ENCODE measurements at regions not wholly inside any gene's neighbourhood (a gene's known extent, or its start where the extent isn't known, plus 50 kb on each side); places are given as distances from the start of the nearest gene placed in this dataset.

GRCh38 chr20:1819311-1820137 lies 75.7 kb upstream of the SIRPA start:
- BruUV-seq (replicated peaks): no TSS peak
- Histone ChIP-seq H3K36me3 (ENCODE audit: low read depth, low read length) (no peaks in the 10 kb centered on the region), H3K79me2 (ENCODE audit: low read length) (no peaks in the 10 kb centered on the region), H3K9me2 (replicated peaks; ENCODE audit: low read length) (no peaks in the 10 kb centered on the region), H3K4me3 (ENCODE audit: low read length) (no peak overlapping the region), H2AFZ (ENCODE audit: low read length) (no peak overlapping the region), H4K20me1 (ENCODE audit: low read length) (no peaks in the 10 kb centered on the region), H3K4me2 (ENCODE audit: low read length) (no peak overlapping the region), H3K27me3 (ENCODE audit: low read length) (no peaks in the 10 kb centered on the region), H3K9ac (ENCODE audit: low read length) (no peak overlapping the region), H3K4me1 (ENCODE audit: insufficient read depth, low read length) (peaks cover 26% of the 10 kb centered on the region), H3K9me3 (ENCODE audit: low read length) (0 out of 2 replicates have a peak, but pooled peaks cover 12% of the 10 kb centered on the region), H3K27ac (ENCODE audit: low read length) (no peak overlapping the region), H3F3A (ENCODE audit: low read length, unreplicated experiment) (no peaks in the 10 kb centered on the region)
- ChIA-PET POLR2A (ENCODE audit: unreplicated experiment) (no interaction called here), CTCF (interaction anchor here (0.6 kb wide), 1 partner anchor 39 kb away, joined by 3 read pairs; no protein-coding TSS in a partner anchor)
- DNase-seq: no peak
- ATAC-seq: no peak
- TF ChIP-seq EZH2phosphoT487 (IDR thresholded peaks at IDR 0.05; ENCODE audit: borderline replicate concordance, low read length) (no peak), EZH2 (IDR thresholded peaks at IDR 0.05; ENCODE audit: low read length, unreplicated experiment) (no peak), CTCF (conservative IDR thresholded peaks at IDR 0.05; ENCODE audit: low read depth, low read length) (no peak)
- intact Hi-C loops (cut with micrococcal nuclease): no loop called here

GRCh38 chr20:1818895-1819294 lies 76.3 kb upstream of the SIRPA start:
- Histone ChIP-seq H3K9me2 (replicated peaks; ENCODE audit: low read length) (no peaks in the 10 kb centered on the region), H3K9ac (ENCODE audit: low read length) (no peak overlapping the region), H3K9me3 (ENCODE audit: low read length) (0 out of 2 replicates have a peak, but pooled peaks cover 12% of the 10 kb centered on the region), H3F3A (ENCODE audit: low read length, unreplicated experiment) (no peaks in the 10 kb centered on the region), H2AFZ (ENCODE audit: low read length) (no peak overlapping the region), H3K36me3 (ENCODE audit: low read depth, low read length) (no peaks in the 10 kb centered on the region), H3K4me3 (ENCODE audit: low read length) (no peak overlapping the region), H3K27ac (ENCODE audit: low read length) (no peak overlapping the region), H4K20me1 (ENCODE audit: low read length) (no peaks in the 10 kb centered on the region), H3K4me2 (ENCODE audit: low read length) (no peak overlapping the region), H3K79me2 (ENCODE audit: low read length) (no peaks in the 10 kb centered on the region), H3K4me1 (ENCODE audit: insufficient read depth, low read length) (peaks cover 26% of the 10 kb centered on the region), H3K27me3 (ENCODE audit: low read length) (no peaks in the 10 kb centered on the region)
- no peak for ATAC-seq
- BruUV-seq (replicated peaks): no TSS peak
- TF ChIP-seq EZH2 (IDR thresholded peaks at IDR 0.05; ENCODE audit: low read length, unreplicated experiment) (no peak), CTCF (conservative IDR thresholded peaks at IDR 0.05; ENCODE audit: low read depth, low read length) (no peak), EZH2phosphoT487 (IDR thresholded peaks at IDR 0.05; ENCODE audit: borderline replicate concordance, low read length) (no peak)
- ChIA-PET POLR2A (ENCODE audit: unreplicated experiment) (no interaction called here), CTCF (interaction anchor here (0.6 kb wide), 2 partner anchors 17 to 40 kb away, joined by 3 read pairs; no protein-coding TSS in a partner anchor)
- intact Hi-C loops (cut with micrococcal nuclease): no loop called here
- DNase-seq: no peak

Measured in PC-3 (cell line).